Fibroblast of lung (primary cell): ENCODE measurements at regions not wholly inside any gene's neighbourhood (a gene's known extent, or its start where the extent isn't known, plus 50 kb on each side); places are given as distances from the start of the nearest gene placed in this dataset.

Source experiments
- DNase-seq, 2 donors: peaks; one replicate each; pipeline versions ENCODE4 v3.0.0 to v3.0.0-alpha.2; 2010; ENCODE audit warnings: low read depth in 2 of 2
- H2AFZ ChIP-seq: 2 replicates; pipeline ENCODE4 v1.5.1; 2012; ENCODE audit warnings: low read length, control low read depth, inconsistent platforms
- H3K27ac ChIP-seq: 2 replicates; pipeline ENCODE4 v1.5.1; 2011; ENCODE audit warnings: low read length, control low read depth; ENCODE audit not compliant: insufficient read depth
- H3K27me3 ChIP-seq: 2 replicates; pipeline ENCODE4 v1.5.1; 2011; ENCODE audit warnings: mild to moderate bottlenecking, low read length; ENCODE audit not compliant: control insufficient read depth, insufficient read depth
- H3K36me3 ChIP-seq: 2 replicates; pipeline ENCODE4 v1.5.1; 2011; ENCODE audit warnings: low read length; ENCODE audit not compliant: control insufficient read depth, insufficient read depth
- H3K4me1 ChIP-seq: 2 replicates; pipeline ENCODE4 v1.5.1; 2011; ENCODE audit warnings: low read length; ENCODE audit not compliant: control insufficient read depth, insufficient read depth; ENCODE audit errors: extremely low read depth
- H3K4me2 ChIP-seq: 2 replicates; pipeline ENCODE4 v1.5.1; 2011; ENCODE audit warnings: low read length, control low read depth; ENCODE audit not compliant: insufficient read depth; ENCODE audit errors: extremely low read depth
- H3K4me3 ChIP-seq, 4 experiments: fragments of 200-600 bp in 1 of 4; sonication (generic) in 1 of 4; replicated peaks in 1 of 4; 2 replicates each; pipeline ENCODE4 v1.5.1; 2011 to 2016; ENCODE audit warnings: low read length in 4 of 4, low read depth in 3 of 4, mild to moderate bottlenecking in 3 of 4, control low read depth in 2 of 4, inconsistent platforms in 1 of 4, mixed read lengths in 1 of 4; ENCODE audit not compliant: insufficient read depth in 1 of 4; ENCODE audit errors: control extremely low read depth in 1 of 4
- H3K79me2 ChIP-seq: 2 replicates; pipeline ENCODE4 v1.5.1; 2012; ENCODE audit warnings: mild to moderate bottlenecking, low read length, inconsistent platforms; ENCODE audit not compliant: control insufficient read depth, insufficient read depth
- H3K9ac ChIP-seq: 2 replicates; pipeline ENCODE4 v1.5.1; 2011; ENCODE audit warnings: mild to moderate bottlenecking, low read length, control low read depth; ENCODE audit not compliant: insufficient read depth
- H3K9me3 ChIP-seq: 2 replicates; pipeline ENCODE4 v1.5.1; 2012; ENCODE audit warnings: low read depth, low read length; ENCODE audit not compliant: control insufficient read depth, insufficient read depth
- H4K20me1 ChIP-seq: 2 replicates; pipeline ENCODE4 v1.5.1; 2011; ENCODE audit warnings: low read length; ENCODE audit not compliant: control insufficient read depth, insufficient read depth; ENCODE audit errors: extremely low read depth
- EZH2 ChIP-seq: IDR thresholded peaks from 2 replicates; pipeline ENCODE4 v1.5.1; 2012; ENCODE audit warnings: low read length, control low read depth, mild to moderate bottlenecking; ENCODE audit errors: missing control alignments
- TF ChIP-seq, protein P1 (sequence below), 2 donors: IDR thresholded peaks in 1 of 2; conservative IDR thresholded peaks in 1 of 2; 1 replicate in 1 of 2; 2 replicates in 1 of 2; pipeline ENCODE4 v1.5.1; 2011 to 2012; ENCODE audit warnings: low read length in 2 of 2, control low read depth in 1 of 2, inconsistent platforms in 1 of 2, low read depth in 1 of 2, mild to moderate bottlenecking in 1 of 2

DNA sequence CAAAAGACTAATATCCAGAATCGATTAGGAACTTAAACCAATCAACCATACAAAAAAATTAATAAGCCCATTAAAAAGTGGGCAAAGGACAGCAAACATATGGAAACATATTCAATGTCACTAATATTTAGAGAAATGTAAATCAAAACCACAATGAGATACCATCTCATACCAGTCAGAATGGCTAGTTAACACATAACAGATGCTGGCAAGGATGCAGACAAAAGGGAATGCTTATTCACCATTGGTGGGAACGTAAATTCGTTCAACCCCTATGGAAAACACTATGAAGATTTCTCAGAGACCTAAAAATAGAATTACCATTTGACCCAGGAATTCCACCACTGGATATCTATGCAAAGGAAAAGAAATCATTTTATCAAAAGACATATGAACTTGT lies 468.2 kb upstream of the ST6GAL2 start:
- no peak for DNase-seq
- no peaks in the 10 kb centered on the region for H3K9me3 ChIP-seq
- TF ChIP-seq, protein P1, sequence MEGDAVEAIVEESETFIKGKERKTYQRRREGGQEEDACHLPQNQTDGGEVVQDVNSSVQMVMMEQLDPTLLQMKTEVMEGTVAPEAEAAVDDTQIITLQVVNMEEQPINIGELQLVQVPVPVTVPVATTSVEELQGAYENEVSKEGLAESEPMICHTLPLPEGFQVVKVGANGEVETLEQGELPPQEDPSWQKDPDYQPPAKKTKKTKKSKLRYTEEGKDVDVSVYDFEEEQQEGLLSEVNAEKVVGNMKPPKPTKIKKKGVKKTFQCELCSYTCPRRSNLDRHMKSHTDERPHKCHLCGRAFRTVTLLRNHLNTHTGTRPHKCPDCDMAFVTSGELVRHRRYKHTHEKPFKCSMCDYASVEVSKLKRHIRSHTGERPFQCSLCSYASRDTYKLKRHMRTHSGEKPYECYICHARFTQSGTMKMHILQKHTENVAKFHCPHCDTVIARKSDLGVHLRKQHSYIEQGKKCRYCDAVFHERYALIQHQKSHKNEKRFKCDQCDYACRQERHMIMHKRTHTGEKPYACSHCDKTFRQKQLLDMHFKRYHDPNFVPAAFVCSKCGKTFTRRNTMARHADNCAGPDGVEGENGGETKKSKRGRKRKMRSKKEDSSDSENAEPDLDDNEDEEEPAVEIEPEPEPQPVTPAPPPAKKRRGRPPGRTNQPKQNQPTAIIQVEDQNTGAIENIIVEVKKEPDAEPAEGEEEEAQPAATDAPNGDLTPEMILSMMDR (conservative IDR thresholded peaks at IDR 0.05 in 1 of 2, IDR thresholded peaks at IDR 0.05 in 1 of 2; ENCODE audit: low read depth in 1 of 2, low read length in 2 of 2), result no peak
- no peak for TF ChIP-seq EZH2
- no peaks in the 10 kb centered on the region for H3K27me3 ChIP-seq
- no peak overlapping the region for H3K4me2 ChIP-seq
- H3K4me1 ChIP-seq, result no peaks in the 10 kb centered on the region
- no peak overlapping the region for H3K27ac ChIP-seq
- H2AFZ ChIP-seq, result no peak overlapping the region
- no peaks in the 10 kb centered on the region for H4K20me1 ChIP-seq
- H3K9ac ChIP-seq, result no peak overlapping the region
- H3K79me2 ChIP-seq, result no peaks in the 10 kb centered on the region
- H3K36me3 ChIP-seq, result no peaks in the 10 kb centered on the region
- H3K4me3 ChIP-seq, result no peak overlapping the region

DNA sequence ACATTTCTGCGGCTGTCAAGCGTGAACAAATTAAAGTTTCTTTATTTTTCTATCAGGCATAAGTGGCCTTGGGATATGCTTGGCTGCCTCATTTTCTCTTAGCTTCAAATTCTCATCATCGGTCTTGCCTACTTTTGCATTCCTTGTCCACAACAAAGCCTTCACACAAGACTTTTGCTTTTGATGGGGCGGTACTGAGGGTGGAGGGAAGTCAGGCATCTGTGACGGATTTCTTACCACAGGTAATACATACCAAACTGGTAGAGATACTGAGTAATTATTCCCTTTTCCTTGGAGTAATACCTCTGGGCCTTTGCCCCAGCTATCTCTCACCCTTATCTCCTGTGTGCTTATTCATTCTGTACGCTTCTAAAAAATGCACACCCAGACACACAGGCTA lies 468.3 kb upstream of the RGPD4 start:
- no peak overlapping the region for H3K27ac ChIP-seq
- H4K20me1 ChIP-seq, result no peaks in the 10 kb centered on the region
- TF ChIP-seq EZH2, result no peak
- TF ChIP-seq, protein P1 (conservative IDR thresholded peaks at IDR 0.05 in 1 of 2, IDR thresholded peaks at IDR 0.05 in 1 of 2; ENCODE audit: low read depth in 1 of 2, low read length in 2 of 2), result no peak
- DNase-seq, result no peak
- H3K9ac ChIP-seq, result no peak overlapping the region
- no peaks in the 10 kb centered on the region for H3K9me3 ChIP-seq
- no peak overlapping the region for H3K4me2 ChIP-seq
- no peak overlapping the region for H2AFZ ChIP-seq
- no peaks in the 10 kb centered on the region for H3K27me3 ChIP-seq
- no peak overlapping the region for H3K4me3 ChIP-seq
- H3K36me3 ChIP-seq, result no peaks in the 10 kb centered on the region
- H3K4me1 ChIP-seq, result no peaks in the 10 kb centered on the region
- H3K79me2 ChIP-seq, result no peaks in the 10 kb centered on the region

DNA sequence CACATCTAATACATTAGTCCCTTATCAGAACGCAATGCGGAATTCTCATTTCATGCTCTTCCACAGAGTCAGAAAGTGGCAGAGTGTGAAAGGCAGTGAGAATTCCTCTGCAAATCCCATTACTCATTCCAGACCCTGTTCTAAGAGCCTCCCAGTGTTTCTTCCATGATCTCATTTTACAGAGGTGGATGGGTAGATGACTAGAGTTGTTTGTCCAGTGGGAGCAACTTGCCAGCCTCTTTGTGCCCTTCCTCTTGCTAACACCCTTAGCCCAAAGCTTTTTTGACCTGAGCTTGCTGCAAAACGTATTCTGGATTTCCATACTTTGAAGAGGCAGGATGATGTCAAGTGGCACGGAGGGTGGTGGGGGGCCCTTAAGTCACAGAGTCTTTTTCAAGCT lies 467.7 kb upstream of the RGPD4 start:
- TF ChIP-seq, protein P1 (conservative IDR thresholded peaks at IDR 0.05 in 1 of 2, IDR thresholded peaks at IDR 0.05 in 1 of 2; ENCODE audit: low read depth in 1 of 2, low read length in 2 of 2), result no peak
- TF ChIP-seq EZH2, result no peak
- no peak for DNase-seq
- H3K27ac ChIP-seq, result no peak overlapping the region

More for the DNA sequence above, 467.7 kb upstream of the RGPD4 start:
- Histone ChIP-seq H3K79me2 (no peaks in the 10 kb centered on the region), H3K9me3 (no peaks in the 10 kb centered on the region), H3K4me2 (no peak overlapping the region), H4K20me1 (no peaks in the 10 kb centered on the region), H3K27me3 (no peaks in the 10 kb centered on the region), H3K36me3 (no peaks in the 10 kb centered on the region), H3K4me1 (no peaks in the 10 kb centered on the region), H3K4me3 (no peak overlapping the region), H3K9ac (no peak overlapping the region), H2AFZ (no peak overlapping the region)
